HS-5 (cell line): ENCODE measurements at regions not wholly inside any gene's neighbourhood (a gene's known extent, or its start where the extent isn't known, plus 50 kb on each side); places are given as distances from the start of the nearest gene placed in this dataset.
"Not testable (repeated sequence)": the region's sequence is repeated elsewhere in the genome, so short reads cannot be mapped to it uniquely, and the experiment has no call there.

Source experiments
- DNase-seq: peaks from one replicate; pipeline ENCODE4 v3.0.0-alpha.2; 2012; ENCODE audit warnings: low read depth

DNA sequence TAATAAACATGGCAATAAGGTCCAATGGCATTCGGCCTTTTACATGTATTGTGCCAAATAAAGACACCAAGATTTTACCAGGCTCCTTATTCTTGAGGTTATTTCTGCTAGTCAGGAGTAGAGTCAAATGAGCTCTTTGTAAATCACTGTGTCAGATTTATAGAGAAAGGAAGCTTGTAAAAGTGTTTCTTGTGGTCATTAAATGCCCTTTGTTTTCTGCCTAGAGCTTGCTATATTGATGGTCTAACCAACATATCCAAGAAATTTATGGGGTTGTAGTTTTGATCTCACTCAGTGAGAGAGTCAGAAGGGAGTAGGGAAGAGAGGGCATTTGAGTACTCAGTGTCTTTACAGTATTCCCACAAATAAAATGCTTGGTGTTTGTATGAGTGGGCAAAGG is 86.2 kb upstream of the FRMPD4 start:
- DNase-seq, result no peak

DNA sequence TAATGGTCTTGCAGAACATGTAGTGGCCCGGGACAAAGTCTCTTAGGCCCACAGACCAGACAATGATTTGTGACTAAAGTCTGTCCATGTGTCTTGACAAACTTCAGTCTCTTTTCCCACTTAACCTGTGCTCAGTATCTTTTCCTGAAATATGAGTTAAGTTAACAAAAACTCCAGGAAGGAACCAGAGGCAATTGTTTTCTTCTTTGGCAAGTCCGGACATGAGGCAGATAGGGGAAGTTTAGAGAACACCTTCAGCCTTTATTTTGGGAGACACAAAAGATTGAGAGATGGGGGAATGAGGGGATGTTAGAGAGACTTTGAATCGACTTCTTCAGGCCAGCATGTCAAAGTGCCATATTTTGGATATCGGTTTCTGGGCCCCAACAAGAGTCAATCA is 80.2 kb upstream of the FRMPD4 start:
- DNase-seq, result no peak

DNA sequence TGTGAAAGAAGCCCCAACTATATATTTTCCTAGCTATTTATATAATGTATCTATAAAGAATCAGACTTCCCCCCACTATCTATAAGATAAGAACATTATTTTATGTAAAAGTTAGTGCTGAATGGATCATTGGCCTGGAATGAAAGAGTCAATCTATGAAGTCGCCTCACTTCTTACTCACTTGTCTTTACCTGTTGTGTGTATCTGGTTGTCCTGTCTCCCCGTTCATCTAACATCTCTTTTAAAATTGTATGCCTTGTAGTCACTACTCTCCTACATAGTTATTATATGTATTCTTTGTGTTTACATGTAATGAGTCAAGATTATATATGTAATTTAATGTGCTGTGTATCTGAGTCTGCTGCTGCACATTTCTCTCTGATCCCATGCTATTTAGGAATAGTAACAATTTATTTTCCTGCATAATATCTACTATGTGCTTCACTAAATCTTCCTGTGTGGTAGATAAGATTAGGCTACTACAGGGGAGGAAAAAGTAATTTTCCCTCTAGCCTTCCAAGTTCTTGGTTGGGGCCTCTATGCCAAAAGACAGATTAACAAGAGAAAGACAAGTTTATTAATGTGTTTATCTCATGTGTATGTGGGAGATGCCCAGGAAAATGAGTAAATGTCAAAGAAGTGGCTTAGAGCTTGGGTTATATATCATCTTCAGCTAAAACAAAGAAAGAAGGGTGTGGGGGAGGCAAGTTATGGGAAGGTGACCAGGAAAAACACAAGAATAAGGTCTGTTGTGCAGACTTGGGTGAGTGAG is 77.6 kb upstream of the FRMPD4 start:
- no peak for DNase-seq

DNA sequence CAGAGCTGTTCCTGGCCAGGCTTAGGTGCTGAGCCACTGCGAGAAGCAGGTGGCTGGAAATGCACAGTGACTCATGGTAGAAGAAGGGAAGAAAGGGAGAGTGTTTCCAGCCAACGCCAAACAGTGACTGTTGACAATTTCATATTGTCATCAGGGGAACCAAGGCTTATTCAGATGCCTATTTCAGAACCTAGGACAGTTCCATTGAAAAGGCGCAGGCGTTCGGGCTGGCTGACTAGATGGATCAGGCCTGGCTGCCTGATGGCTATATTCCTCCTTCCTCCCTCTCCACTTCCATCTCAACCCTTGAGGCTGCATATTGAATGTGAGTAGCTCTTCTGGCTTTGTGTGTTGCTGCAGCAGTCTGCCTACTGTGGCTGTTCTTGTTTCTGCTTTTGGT is 73.0 kb upstream of the FRMPD4 start:
- no peak for DNase-seq

DNA sequence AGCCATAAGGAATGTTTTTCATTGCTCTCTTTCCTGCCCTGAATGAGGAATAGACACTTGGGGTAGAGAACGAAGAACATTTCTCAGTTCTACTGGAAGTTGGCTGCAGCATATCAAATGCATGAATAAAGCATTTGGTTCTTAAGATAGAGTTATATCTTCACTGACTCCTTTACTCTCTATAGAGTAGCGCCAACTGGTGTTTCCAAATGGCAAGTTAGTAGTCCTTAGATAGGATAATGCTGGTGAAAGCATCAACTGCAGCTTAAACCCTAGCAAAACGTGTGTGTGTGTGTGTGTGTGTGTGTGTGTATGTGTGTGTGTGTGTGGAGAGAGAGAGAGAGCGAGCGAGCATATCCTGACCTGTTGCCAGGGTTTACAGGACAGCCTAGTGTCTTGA is 62.2 kb upstream of the FRMPD4 start:
- no peak for DNase-seq

DNA sequence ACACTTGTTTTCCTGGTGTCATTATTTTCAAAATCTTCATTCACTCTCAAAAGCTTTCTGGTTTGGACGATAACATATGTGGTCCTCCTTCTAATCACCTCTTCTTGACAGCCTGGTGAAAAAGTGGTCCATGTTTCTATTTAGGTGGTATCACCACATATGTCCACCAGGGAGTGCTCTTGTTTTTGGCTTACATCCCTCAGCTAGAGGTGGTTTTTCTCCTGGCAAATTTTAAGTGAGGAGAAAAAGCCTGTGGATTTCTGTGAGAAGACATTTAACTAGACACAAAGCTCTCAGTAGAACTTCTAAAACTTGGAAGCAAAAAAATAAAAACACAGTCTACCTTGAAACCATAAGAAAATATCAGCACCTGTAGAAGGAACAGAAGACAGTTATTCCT is 58.0 kb upstream of the FRMPD4 start:
- DNase-seq, result no peak

DNA sequence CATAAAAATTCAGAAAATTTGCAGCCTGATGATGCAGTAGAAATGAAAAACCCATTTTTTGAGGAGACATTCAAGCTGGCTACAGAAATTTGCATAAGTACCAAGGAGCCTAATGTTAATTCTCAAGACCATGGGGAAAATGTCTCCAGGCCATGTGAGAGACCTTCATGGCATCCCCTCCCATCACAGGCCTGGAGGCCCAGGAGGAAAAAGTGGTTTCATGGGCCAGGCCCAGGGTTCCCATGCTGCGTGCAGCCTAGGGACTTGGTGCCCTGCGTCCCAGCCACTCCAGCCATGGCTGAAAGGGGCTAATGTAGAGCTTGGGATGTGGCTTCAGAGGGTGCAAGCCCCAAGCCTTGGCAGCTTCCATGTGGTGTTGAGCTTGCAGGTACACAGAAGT is 55.3 kb upstream of the FRMPD4 start:
- not testable (repeated sequence) for DNase-seq
